GM23338 (cell line): ENCODE measurements at regions not wholly inside any gene's neighbourhood (a gene's known extent, or its start where the extent isn't known, plus 50 kb on each side); places are given as distances from the start of the nearest gene placed in this dataset.

ENCODE experiments used
- CREB1 ChIP-seq: fragments of 250-450 bp; sonication (Bioruptor Pico); IDR thresholded peaks from 2 replicates; pipeline ENCODE4 v1.5.0; 2020; ENCODE audit warnings: low read depth, mild to moderate bottlenecking, moderate library complexity
- TF ChIP-seq, protein P1 (sequence below): IDR thresholded peaks from one replicate; pipeline ENCODE4 v1.6.1; 2018; ENCODE audit warnings: antibody characterized with exemption; ENCODE audit not compliant: unreplicated experiment

DNA sequence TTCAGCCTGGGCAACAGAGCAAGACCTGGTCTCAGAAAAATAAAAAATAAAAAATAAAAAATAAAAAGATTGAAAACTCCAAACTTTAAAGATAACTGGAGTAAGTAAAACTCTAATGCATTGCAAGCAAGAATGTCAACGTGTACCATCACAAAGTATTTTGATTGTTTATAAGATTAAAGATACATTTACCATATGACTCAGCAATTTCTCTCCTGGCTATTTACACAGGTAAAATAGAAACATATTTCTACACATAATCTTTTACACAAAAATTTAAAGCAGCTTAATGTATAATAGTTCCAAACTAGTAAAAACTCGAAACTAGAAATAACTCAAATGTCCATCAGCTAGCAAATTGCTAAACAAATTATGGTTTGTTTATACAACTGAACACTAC is 456.1 kb upstream of the RGS18 start:
- TF ChIP-seq, protein P1, sequence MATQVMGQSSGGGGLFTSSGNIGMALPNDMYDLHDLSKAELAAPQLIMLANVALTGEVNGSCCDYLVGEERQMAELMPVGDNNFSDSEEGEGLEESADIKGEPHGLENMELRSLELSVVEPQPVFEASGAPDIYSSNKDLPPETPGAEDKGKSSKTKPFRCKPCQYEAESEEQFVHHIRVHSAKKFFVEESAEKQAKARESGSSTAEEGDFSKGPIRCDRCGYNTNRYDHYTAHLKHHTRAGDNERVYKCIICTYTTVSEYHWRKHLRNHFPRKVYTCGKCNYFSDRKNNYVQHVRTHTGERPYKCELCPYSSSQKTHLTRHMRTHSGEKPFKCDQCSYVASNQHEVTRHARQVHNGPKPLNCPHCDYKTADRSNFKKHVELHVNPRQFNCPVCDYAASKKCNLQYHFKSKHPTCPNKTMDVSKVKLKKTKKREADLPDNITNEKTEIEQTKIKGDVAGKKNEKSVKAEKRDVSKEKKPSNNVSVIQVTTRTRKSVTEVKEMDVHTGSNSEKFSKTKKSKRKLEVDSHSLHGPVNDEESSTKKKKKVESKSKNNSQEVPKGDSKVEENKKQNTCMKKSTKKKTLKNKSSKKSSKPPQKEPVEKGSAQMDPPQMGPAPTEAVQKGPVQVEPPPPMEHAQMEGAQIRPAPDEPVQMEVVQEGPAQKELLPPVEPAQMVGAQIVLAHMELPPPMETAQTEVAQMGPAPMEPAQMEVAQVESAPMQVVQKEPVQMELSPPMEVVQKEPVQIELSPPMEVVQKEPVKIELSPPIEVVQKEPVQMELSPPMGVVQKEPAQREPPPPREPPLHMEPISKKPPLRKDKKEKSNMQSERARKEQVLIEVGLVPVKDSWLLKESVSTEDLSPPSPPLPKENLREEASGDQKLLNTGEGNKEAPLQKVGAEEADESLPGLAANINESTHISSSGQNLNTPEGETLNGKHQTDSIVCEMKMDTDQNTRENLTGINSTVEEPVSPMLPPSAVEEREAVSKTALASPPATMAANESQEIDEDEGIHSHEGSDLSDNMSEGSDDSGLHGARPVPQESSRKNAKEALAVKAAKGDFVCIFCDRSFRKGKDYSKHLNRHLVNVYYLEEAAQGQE, result no peak
- TF ChIP-seq CREB1 (CRISPR knock-in tag), result no peak
